GM20000 (cell line): ENCODE measurements at regions not wholly inside any gene's neighbourhood (a gene's known extent, or its start where the extent isn't known, plus 50 kb on each side); places are given as distances from the start of the nearest gene placed in this dataset.

Experiments used
- DNase-seq: peaks from one replicate; pipeline ENCODE4 v3.0.0; 2012; ENCODE audit warnings: low spot score
- CTCF ChIP-seq: IDR thresholded peaks from 2 replicates; pipeline ENCODE4 v1.5.1; 2012; ENCODE audit warnings: mild to moderate bottlenecking, control low read depth; ENCODE audit errors: extremely low read depth, missing control alignments

GRCh38 chr1:4137621-4138415 lies 237.7 kb upstream of the C1orf174 start:
- no peak for DNase-seq
- TF ChIP-seq CTCF = no peak

- no peak for TF ChIP-seq CTCF
- DNase-seq = no peak
Measured at GRCh38 chr1:4139646-4140045, 239.6 kb upstream of the C1orf174 start.

GRCh38 chr1:4140241-4140640 lies 240.2 kb upstream of the C1orf174 start:
- DNase-seq = no peak
- TF ChIP-seq CTCF = no peak

GRCh38 chr1:4140821-4141220 lies 240.7 kb upstream of the C1orf174 start:
- TF ChIP-seq CTCF = no peak
- DNase-seq = no peak

GRCh38 chr1:4144349-4144971 lies 244.4 kb upstream of the C1orf174 start:
- no peak for TF ChIP-seq CTCF
- DNase-seq = no peak

- no peak for TF ChIP-seq CTCF
- DNase-seq = no peak
Measured at GRCh38 chr1:4146101-4146500, 246.0 kb upstream of the C1orf174 start.

GRCh38 chr1:4146614-4147013 lies 246.5 kb upstream of the C1orf174 start:
- no peak for TF ChIP-seq CTCF
- no peak for DNase-seq
